Erythroblast (primary cell): ENCODE measurements at regions not wholly inside any gene's neighbourhood (a gene's known extent, or its start where the extent isn't known, plus 50 kb on each side); places are given as distances from the start of the nearest gene placed in this dataset.

ENCODE experiments used
- DNase-seq, 2 experiments: peaks; one replicate each; lab custom pipeline; 2025; lab: John Stamatoyannopoulos, UW
- GATA1 ChIP-seq: IDR thresholded peaks from 2 replicates; pipeline ENCODE4 v1.6.1; 2011; ENCODE audit warnings: low read depth, mild to moderate bottlenecking, control low read depth, low read length, moderate library complexity
- POLR2A ChIP-seq: IDR thresholded peaks from 2 replicates; pipeline ENCODE4 v1.6.1; 2011; ENCODE audit warnings: mild to moderate bottlenecking, low read length

- TF ChIP-seq POLR2A (no peak), GATA1 (no peak)
- DNase-seq, result no peak
These were observed 53.9 kb upstream of the RBM15 start for GRCh38 chr1:110285316-110285715.

GRCh38 chr1:110286564-110286963 lies 52.6 kb upstream of the RBM15 start:
- TF ChIP-seq GATA1 (no peak), POLR2A (no peak)
- DNase-seq, result no peak

GRCh38 chr1:110288111-110288510 lies 51.1 kb upstream of the RBM15 start:
- DNase-seq, result no peak
- no peak for TF ChIP-seq POLR2A
- no peak for TF ChIP-seq GATA1
